H1 (cell line): ENCODE measurements at regions not wholly inside any gene's neighbourhood (a gene's known extent, or its start where the extent isn't known, plus 50 kb on each side); places are given as distances from the start of the nearest gene placed in this dataset.

Experiments used
- CTCF ChIA-PET: fragments of 300-600 bp; sonication (Branson Sonifier 250); formaldehyde crosslinking; loops from one replicate; lab custom pipeline; 2021; ENCODE audit not compliant: partially characterized antibody; lab: Charles Lee
- POLR2A ChIA-PET: fragments of 300-600 bp; sonication (Branson Sonifier 250); formaldehyde crosslinking; loops from one replicate; lab custom pipeline; 2021; ENCODE audit warnings: inconsistent platforms; ENCODE audit not compliant: partially characterized antibody; lab: Charles Lee
- DNase-seq, 2 experiments: peaks; one replicate each; pipeline versions ENCODE4 v3.0.0 to v3.0.0-alpha.2; 2010 to 2022; ENCODE audit warnings: low spot score in 2 of 2, low read depth in 1 of 2, mixed read lengths in 1 of 2
- FAIRE-seq: peaks from 2 replicates; lab custom pipeline; 2011; peaks lifted over from hg19 to GRCh38; lab: Jason Lieb, UNC
- H2AFZ ChIP-seq: 2 replicates; pipeline ENCODE4 v1.8.1; 2012; ENCODE audit warnings: low read length, inconsistent platforms
- H2AK5ac ChIP-seq: 2 replicates; pipeline ENCODE4 v1.6.1; 2013; ENCODE audit warnings: low read depth, low read length
- H2BK120ac ChIP-seq: replicated peaks from 2 replicates; pipeline ENCODE3; 2013; ENCODE audit warnings: low read depth, low read length, inconsistent platforms
- H2BK12ac ChIP-seq: 2 replicates; pipeline ENCODE4 v1.6.1; 2013; ENCODE audit warnings: low read depth, low read length
- H2BK15ac ChIP-seq: 2 replicates; pipeline ENCODE4 v1.6.1; 2013; ENCODE audit warnings: low read length
- H2BK20ac ChIP-seq: 2 replicates; pipeline ENCODE4 v1.6.1; 2013; ENCODE audit warnings: low read length
- H2BK5ac ChIP-seq: 2 replicates; pipeline ENCODE4 v1.6.1; 2013; ENCODE audit warnings: low read depth, low read length
- H3K14ac ChIP-seq: 2 replicates; pipeline ENCODE4 v1.6.1; 2013; ENCODE audit warnings: inconsistent platforms; ENCODE audit not compliant: insufficient read length
- H3K18ac ChIP-seq: 2 replicates; pipeline ENCODE4 v1.6.1; 2013; ENCODE audit warnings: low read length; ENCODE audit errors: extremely low read depth
- H3K23ac ChIP-seq: 2 replicates; pipeline ENCODE4 v1.6.1; 2013; ENCODE audit warnings: inconsistent platforms; ENCODE audit not compliant: insufficient read length
- H3K23me2 ChIP-seq: 2 replicates; pipeline ENCODE4 v1.6.1; 2013; ENCODE audit warnings: low read depth, low read length
- H3K27ac ChIP-seq: 2 replicates; pipeline ENCODE4 v1.6.1; 2011; ENCODE audit warnings: low read depth, low read length, inconsistent platforms
- H3K27me3 ChIP-seq, 4 experiments: replicated peaks in 1 of 4; 1 replicate in 1 of 4; 2 replicates in 3 of 4; pipeline versions ENCODE4 v1.6.1 to v1.8.1; 2011 to 2013; ENCODE audit warnings: low read length in 3 of 4, mild to moderate bottlenecking in 3 of 4, inconsistent platforms in 2 of 4, mixed read lengths in 2 of 4, moderate library complexity in 1 of 4; ENCODE audit not compliant: control insufficient read depth in 3 of 4, insufficient read depth in 3 of 4; ENCODE audit errors: extremely low read depth in 1 of 4
- H3K36me3 ChIP-seq, 4 experiments: 2 replicates each; pipeline versions ENCODE4 v1.6.1 to v1.8.1; 2011 to 2013; ENCODE audit warnings: mild to moderate bottlenecking in 4 of 4, low read length in 3 of 4, moderate library complexity in 2 of 4, control low read depth in 1 of 4, inconsistent platforms in 1 of 4; ENCODE audit not compliant: insufficient read depth in 4 of 4, control insufficient read depth in 2 of 4
- H3K4ac ChIP-seq: replicated peaks from 2 replicates; pipeline ENCODE3; 2013; ENCODE audit warnings: low read length, low read depth, mixed read lengths, inconsistent platforms; ENCODE audit not compliant: insufficient read length
- H3K4me1 ChIP-seq, 4 experiments: replicated peaks in 1 of 4; 1 replicate in 1 of 4; 2 replicates in 3 of 4; pipeline versions ENCODE4 v1.6.1 to v1.8.1; 2011 to 2013; ENCODE audit warnings: low read length in 3 of 4, inconsistent platforms in 2 of 4, mixed read lengths in 1 of 4; ENCODE audit not compliant: insufficient read depth in 4 of 4, control insufficient read depth in 3 of 4
- H3K4me2 ChIP-seq, 2 experiments: 2 replicates each; pipeline versions ENCODE4 v1.6.1 to v1.8.1; 2011 to 2013; ENCODE audit warnings: low read depth in 2 of 2, low read length in 2 of 2, control low read depth in 1 of 2, inconsistent platforms in 1 of 2, mild to moderate bottlenecking in 1 of 2; ENCODE audit not compliant: insufficient read depth in 1 of 2
- H3K4me3 ChIP-seq, 4 experiments: fragments of 200-600, 300-600 bp in 1 of 4; sonication (generic), shearing (Covaris generic), sonication (Bioruptor Twin) in 1 of 4; 2 replicates each; pipeline versions ENCODE4 v1.5.1 to v1.8.1; 2011 to 2016; ENCODE audit warnings: low read length in 4 of 4, low read depth in 3 of 4, control low read depth in 2 of 4, inconsistent platforms in 2 of 4, mild to moderate bottlenecking in 2 of 4, mixed read lengths in 1 of 4, moderate library complexity in 1 of 4; ENCODE audit not compliant: insufficient read depth in 2 of 4; ENCODE audit errors: extremely low read depth in 1 of 4
- H3K56ac ChIP-seq: replicated peaks from 2 replicates; pipeline ENCODE3; 2013; ENCODE audit warnings: low read depth, mild to moderate bottlenecking, mixed read lengths, low read length, inconsistent platforms; ENCODE audit not compliant: insufficient read length
- H3K79me1 ChIP-seq: 2 replicates; pipeline ENCODE4 v1.6.1; 2013; ENCODE audit warnings: low read depth, low read length, control low read depth
- H3K79me2 ChIP-seq, 2 experiments: 2 replicates each; pipeline versions ENCODE4 v1.6.1 to v1.8.1; 2012 to 2013; ENCODE audit warnings: low read length in 2 of 2, mild to moderate bottlenecking in 2 of 2, inconsistent platforms in 1 of 2; ENCODE audit not compliant: insufficient read depth in 2 of 2, control insufficient read depth in 1 of 2
- H3K9ac ChIP-seq, 4 experiments: replicated peaks in 1 of 4; 1 replicate in 1 of 4; 2 replicates in 3 of 4; pipeline versions ENCODE4 v1.6.1 to v1.8.1; 2011 to 2013; ENCODE audit warnings: low read depth in 3 of 4, low read length in 3 of 4, control low read depth in 2 of 4, mild to moderate bottlenecking in 2 of 4, moderate library complexity in 2 of 4, inconsistent platforms in 1 of 4; ENCODE audit errors: extremely low read depth in 1 of 4
- H3K9me3 ChIP-seq, 2 experiments: 2 replicates each; pipeline versions ENCODE4 v1.6.1 to v1.8.1; 2012 to 2013; ENCODE audit warnings: mild to moderate bottlenecking in 2 of 2, moderate library complexity in 2 of 2, control low read depth in 1 of 2, inconsistent platforms in 1 of 2, low read depth in 1 of 2, low read length in 1 of 2, mixed read lengths in 1 of 2; ENCODE audit not compliant: insufficient read depth in 2 of 2
- H4K20me1 ChIP-seq, 2 experiments: replicated peaks in 1 of 2; 2 replicates each; pipeline versions ENCODE3 to v1.8.1; 2011 to 2013; ENCODE audit warnings: inconsistent platforms in 2 of 2, low read length in 2 of 2, mild to moderate bottlenecking in 1 of 2; ENCODE audit not compliant: insufficient read depth in 2 of 2, control insufficient read depth in 1 of 2
- H4K5ac ChIP-seq: 2 replicates; pipeline ENCODE4 v1.6.1; 2013; ENCODE audit warnings: low read length, low read depth, mixed read lengths, inconsistent platforms; ENCODE audit not compliant: insufficient read length
- H4K8ac ChIP-seq: 2 replicates; pipeline ENCODE4 v1.8.0; 2013; ENCODE audit warnings: mild to moderate bottlenecking, moderate library complexity, low read length, inconsistent platforms; ENCODE audit not compliant: insufficient read depth; ENCODE audit errors: extremely low read depth
- H4K91ac ChIP-seq: replicated peaks from 2 replicates; pipeline ENCODE3; 2013; ENCODE audit warnings: low read length, mixed read lengths, inconsistent platforms; ENCODE audit not compliant: insufficient read length
- CBX8 ChIP-seq: fragments of 300-800, 300-1000 bp; sonication (generic); IDR thresholded peaks from 2 replicates; pipeline ENCODE4 v1.7.1; 2016; ENCODE audit warnings: low read depth, low read length, borderline replicate concordance
- CHD1 ChIP-seq: IDR thresholded peaks from 2 replicates; pipeline ENCODE4 v1.6.1; 2012; ENCODE audit warnings: low read depth, low read length, improper control_type of control experiment
- KDM4A ChIP-seq: IDR thresholded peaks from one replicate; pipeline ENCODE4 v1.7.1; 2012; ENCODE audit warnings: low read depth, mild to moderate bottlenecking, moderate library complexity, low read length, inconsistent platforms; ENCODE audit not compliant: severe bottlenecking
- NANOG ChIP-seq: IDR thresholded peaks from 2 replicates; pipeline ENCODE4 v1.6.1; 2011; ENCODE audit warnings: low read length, low read depth, mild to moderate bottlenecking, inconsistent platforms; ENCODE audit not compliant: insufficient read depth, poor library complexity, severe bottlenecking
- POLR2A ChIP-seq, 2 experiments: IDR thresholded peaks; 1 replicate in 1 of 2; 2 replicates in 1 of 2; pipeline ENCODE4 v1.6.1; 2011; ENCODE audit warnings: low read depth in 2 of 2, low read length in 2 of 2, mild to moderate bottlenecking in 2 of 2; ENCODE audit errors: control extremely low read depth in 1 of 2
- POU5F1 ChIP-seq: IDR thresholded peaks from 2 replicates; pipeline ENCODE4 v1.6.1; 2011; ENCODE audit warnings: low read depth, mild to moderate bottlenecking, low read length, moderate library complexity
- SAP30 ChIP-seq: fragments of 300-600 bp; sonication (generic); IDR thresholded peaks from 2 replicates; pipeline ENCODE4 v1.7.1; 2012; ENCODE audit warnings: low read length, moderate library complexity, mild to moderate bottlenecking, inconsistent platforms; ENCODE audit not compliant: insufficient read depth, insufficient replicate concordance
- SIX5 ChIP-seq: IDR thresholded peaks from 2 replicates; pipeline ENCODE4 v1.6.1; 2011; ENCODE audit warnings: mild to moderate bottlenecking, low read depth, low read length
- TAF1 ChIP-seq: IDR thresholded peaks from 2 replicates; pipeline ENCODE4 v1.6.1; 2011; ENCODE audit warnings: mild to moderate bottlenecking, low read depth, low read length
- TBP ChIP-seq: IDR thresholded peaks from 2 replicates; pipeline ENCODE4 v1.6.1; 2011; ENCODE audit warnings: low read depth, low read length, improper control_type of control experiment
- USF2 ChIP-seq: IDR thresholded peaks from 2 replicates; pipeline ENCODE4 v1.6.1; 2011; ENCODE audit warnings: low read length, improper control_type of control experiment
- ZNF274 ChIP-seq: IDR thresholded peaks from 2 replicates; pipeline ENCODE4 v1.7.0; 2012; ENCODE audit warnings: low read length, borderline replicate concordance; ENCODE audit errors: extremely low read depth
- WGBS, 2 experiments: shearing (Covaris generic) in 1 of 2; methylation state at CpG; one replicate each; pipeline versions ENCODE4 v1.1.6 to v1.1.7; 2013 to 2015; ENCODE audit warnings: low lambda C conversion rate in 2 of 2, mixed read lengths in 2 of 2, inconsistent platforms in 1 of 2, low coverage in 1 of 2, missing lambda C conversion rate in 1 of 2; ENCODE audit not compliant: insufficient replicate concordance in 2 of 2, insufficient coverage in 1 of 2, insufficient read length in 1 of 2; ENCODE audit errors: extremely low coverage in 1 of 2, missing lambda C conversion rate in 1 of 2; 5-methylcytosine and 5-hydroxymethylcytosine counted together

- Histone ChIP-seq H2BK20ac (no peak overlapping the region), H3K79me2 (no peaks in the 10 kb centered on the region), H2BK5ac (no peak overlapping the region), H3K36me3 (no peaks in the 10 kb centered on the region), H4K5ac (no peak overlapping the region), H3K27me3 (no peaks in the 10 kb centered on the region; a peak in 1 of 7 replicates), H4K91ac (no peak overlapping the region), H3K23ac (no peak overlapping the region), H2BK12ac (no peak overlapping the region; the same call in 1 of the 2 replicates), H3K4ac (no peak overlapping the region), H2AFZ (no peak overlapping the region), H3K4me1 (peaks cover 2 to 18% (median 8%) of the 10 kb centered on the region in 4 experiments; a peak in 6 of 7 replicates), H3K4me2 (no peak overlapping the region), H4K8ac (no peak overlapping the region), H4K20me1 (no peaks in the 10 kb centered on the region), H3K27ac (no peak overlapping the region), H2BK120ac (no peak overlapping the region), H3K79me1 (no peaks in the 10 kb centered on the region), H3K14ac (no peak overlapping the region), H2AK5ac (no peak overlapping the region), H2BK15ac (no peak overlapping the region), H3K9ac (no peak overlapping the region), H3K9me3 (no peaks in the 10 kb centered on the region), H3K56ac (no peak overlapping the region), H3K4me3 (no peak overlapping the region), H3K23me2 (no peaks in the 10 kb centered on the region), H3K18ac (no peak overlapping the region)
- DNase-seq (no peak), FAIRE-seq (no peak)
- CTCF ChIA-PET = interaction anchor here (0.6 to 1.5 kb wide), 4 partner anchors 9 to 133 kb away, joined by 3 to 5 read pairs (median 4); no protein-coding TSS in a partner anchor
- WGBS, 2 experiments = 89% methylated on average over 22 of the region's 22 CpGs; no CpG with 5 or more reads in 1 of the 2 experiments
- POLR2A ChIA-PET = interaction anchor here (1.5 kb wide), 1 partner anchor 138 kb away, joined by 5 read pairs; no protein-coding TSS in a partner anchor
- TF ChIP-seq CHD1 (no peak), CBX8 (no peak), USF2 (no peak), ZNF274 (no peak), NANOG (no peak), POLR2A (IDR thresholded peaks at IDR 0.05; ENCODE audit: control extremely low read depth in 1 of 2, low read depth in 2 of 2, low read length in 2 of 2) (no peak), TBP (no peak), SIX5 (no peak), SAP30 (no peak), POU5F1 (no peak), TAF1 (no peak), KDM4A (no peak)
Measured at GRCh38 chr10:78179886-78180705, 146.4 kb downstream of the RPS24 start.
